ENCODE measurements at regions not wholly inside any gene's neighbourhood (a gene's known extent, or its start where the extent isn't known, plus 50 kb on each side); places are given as distances from the start of the nearest gene placed in this dataset.

DNA sequence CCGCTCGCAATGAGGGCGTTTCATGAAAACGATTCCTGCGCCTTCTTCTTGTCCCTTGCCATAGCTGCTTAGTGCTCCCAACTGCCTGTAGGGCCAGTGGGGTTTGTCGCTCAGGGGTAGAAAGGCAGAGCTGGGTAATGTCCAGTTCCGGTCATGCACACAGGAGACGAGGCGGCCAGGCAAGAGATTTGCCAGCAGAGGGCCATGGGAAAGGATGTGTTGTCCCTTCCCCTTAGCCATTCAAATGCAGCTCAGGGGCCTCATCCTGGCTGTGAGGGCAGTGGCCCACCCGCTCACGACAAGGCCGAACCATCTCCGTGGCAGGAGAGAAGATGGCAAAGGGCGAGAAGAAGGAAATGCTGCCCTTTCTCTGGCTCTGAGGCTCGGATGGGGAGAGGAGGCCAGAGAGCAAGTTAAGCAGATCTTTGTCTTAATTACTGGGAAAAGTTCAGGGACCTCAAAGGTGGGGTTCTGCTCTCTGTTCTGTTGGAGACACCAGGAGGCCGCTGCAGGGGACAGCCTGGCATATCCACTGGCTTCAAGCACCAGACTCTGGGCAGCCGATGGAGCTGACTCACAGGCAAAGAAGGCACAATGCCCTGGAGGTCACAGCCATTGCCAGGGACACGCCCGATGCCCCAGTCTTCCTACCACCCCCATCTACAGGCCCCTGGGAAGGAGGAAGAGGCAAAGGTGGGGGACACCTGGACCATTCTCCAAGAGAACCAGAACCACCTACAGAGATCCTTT lies 534.8 kb upstream of the MGMT start:
- TF ChIP-seq, protein P1, sequence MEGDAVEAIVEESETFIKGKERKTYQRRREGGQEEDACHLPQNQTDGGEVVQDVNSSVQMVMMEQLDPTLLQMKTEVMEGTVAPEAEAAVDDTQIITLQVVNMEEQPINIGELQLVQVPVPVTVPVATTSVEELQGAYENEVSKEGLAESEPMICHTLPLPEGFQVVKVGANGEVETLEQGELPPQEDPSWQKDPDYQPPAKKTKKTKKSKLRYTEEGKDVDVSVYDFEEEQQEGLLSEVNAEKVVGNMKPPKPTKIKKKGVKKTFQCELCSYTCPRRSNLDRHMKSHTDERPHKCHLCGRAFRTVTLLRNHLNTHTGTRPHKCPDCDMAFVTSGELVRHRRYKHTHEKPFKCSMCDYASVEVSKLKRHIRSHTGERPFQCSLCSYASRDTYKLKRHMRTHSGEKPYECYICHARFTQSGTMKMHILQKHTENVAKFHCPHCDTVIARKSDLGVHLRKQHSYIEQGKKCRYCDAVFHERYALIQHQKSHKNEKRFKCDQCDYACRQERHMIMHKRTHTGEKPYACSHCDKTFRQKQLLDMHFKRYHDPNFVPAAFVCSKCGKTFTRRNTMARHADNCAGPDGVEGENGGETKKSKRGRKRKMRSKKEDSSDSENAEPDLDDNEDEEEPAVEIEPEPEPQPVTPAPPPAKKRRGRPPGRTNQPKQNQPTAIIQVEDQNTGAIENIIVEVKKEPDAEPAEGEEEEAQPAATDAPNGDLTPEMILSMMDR (conservative IDR thresholded peaks at IDR 0.05 in 1 of 2, IDR thresholded peaks at IDR 0.05 in 1 of 2; ENCODE audit: extremely low read depth in 1 of 2, insufficient read depth in 1 of 2, low read depth in 1 of 2, low read length in 2 of 2): no peak
- TF ChIP-seq EZH2 (IDR thresholded peaks at IDR 0.05; ENCODE audit: borderline replicate concordance, low read length): no peak

Measured in mammary epithelial cell (primary cell).